ENCODE measurements at regions not wholly inside any gene's neighbourhood (a gene's known extent, or its start where the extent isn't known, plus 50 kb on each side); places are given as distances from the start of the nearest gene placed in this dataset.

GRCh38 chr9:119088002-119088547 is 281.2 kb downstream of the BRINP1 start:
- DNase-seq (ENCODE audit: low read depth) = no peak

GRCh38 chr9:119091074-119091473 is 278.2 kb downstream of the BRINP1 start:
- peak; percentile 3 for DNase-seq (ENCODE audit: low read depth)

- DNase-seq (ENCODE audit: low read depth) = peak; percentile 8
These were observed 277.1 kb downstream of the BRINP1 start for GRCh38 chr9:119092125-119092524.

GRCh38 chr9:119094086-119094485 is 275.1 kb downstream of the BRINP1 start:
- peak; percentile 21 for DNase-seq (ENCODE audit: low read depth)

GRCh38 chr9:119095072-119095471 is 274.2 kb downstream of the BRINP1 start:
- no peak for DNase-seq (ENCODE audit: low read depth)

GRCh38 chr9:119101048-119101447 is 268.2 kb downstream of the BRINP1 start:
- DNase-seq (ENCODE audit: low read depth) = no peak

GRCh38 chr9:119114681-119115080 is 254.6 kb downstream of the BRINP1 start:
- DNase-seq (ENCODE audit: low read depth) = no peak

Measured in M059J (cell line).